SK-N-SH (cell line): ENCODE measurements at regions not wholly inside any gene's neighbourhood (a gene's known extent, or its start where the extent isn't known, plus 50 kb on each side); places are given as distances from the start of the nearest gene placed in this dataset.

Source experiments
- CTCF ChIA-PET: fragments of 300-600, 350-600 bp; formaldehyde crosslinking; extraction: SDS; loops from one replicate; lab custom pipeline; 2021; lab: Yijun Ruan, JAX
- POLR2A ChIA-PET: fragments of 350-600 bp; sonication (Branson Sonifier 250); formaldehyde crosslinking; extraction: SDS; loops from one replicate; lab custom pipeline; 2020; ENCODE audit warnings: antibody characterized with exemption, inconsistent platforms; lab: Yijun Ruan, JAX
- DNase-seq: peaks from one replicate; pipeline ENCODE4 v3.0.0; 2012
- H2AFZ ChIP-seq: fragments of 200-600 bp; sonication (generic); 2 replicates; pipeline ENCODE4 v1.8.1; 2016; ENCODE audit warnings: antibody characterized with exemption, mild to moderate bottlenecking, low read depth
- H3F3A ChIP-seq: fragments of 200-600 bp; sonication (generic); replicated peaks from 2 replicates; pipeline ENCODE3; 2016; ENCODE audit warnings: antibody characterized with exemption, mild to moderate bottlenecking; ENCODE audit not compliant: insufficient read depth
- H3K27ac ChIP-seq, 2 experiments: fragments of 200-500 bp in 1 of 2; fragments of 200-600 bp in 1 of 2; sonication (Bioruptor generic) in 1 of 2; sonication (generic), shearing (Covaris generic) in 1 of 2; 2 replicates each; pipeline versions ENCODE4 v1.5.1 to v1.6.1; 2014 to 2016; ENCODE audit warnings: low read depth in 2 of 2, inconsistent platforms in 1 of 2, low read length in 1 of 2, mild to moderate bottlenecking in 1 of 2, mixed read lengths in 1 of 2
- H3K27me3 ChIP-seq: fragments of 200-600 bp; sonication (generic), shearing (Covaris generic); 2 replicates; pipeline ENCODE4 v1.6.1; 2016; ENCODE audit warnings: mixed run types; ENCODE audit not compliant: insufficient read depth
- H3K36me3 ChIP-seq, 2 experiments: fragments of 200-500 bp in 1 of 2; fragments of 200-600 bp in 1 of 2; sonication (Bioruptor generic) in 1 of 2; sonication (generic) in 1 of 2; replicated peaks in 1 of 2; 2 replicates each; pipeline versions ENCODE3 to v1.5.1; 2014 to 2016; ENCODE audit warnings: low read length in 1 of 2, mild to moderate bottlenecking in 1 of 2; ENCODE audit not compliant: insufficient read depth in 2 of 2, control insufficient read depth in 1 of 2
- H3K4me1 ChIP-seq, 2 experiments: fragments of 200-500 bp in 1 of 2; fragments of 200-600 bp in 1 of 2; sonication (Bioruptor generic) in 1 of 2; sonication (generic), shearing (Covaris generic) in 1 of 2; 2 replicates each; pipeline versions ENCODE4 v1.5.1 to v1.6.1; 2014 to 2016; ENCODE audit warnings: low read depth in 1 of 2, low read length in 1 of 2, mixed run types in 1 of 2; ENCODE audit not compliant: insufficient read depth in 2 of 2, control insufficient read depth in 1 of 2
- H3K4me2 ChIP-seq: fragments of 200-600 bp; sonication (generic), shearing (Covaris generic); 2 replicates; pipeline ENCODE4 v1.6.1; 2017; ENCODE audit warnings: mixed run types
- H3K4me3 ChIP-seq, 2 experiments: fragments of 200-500 bp in 1 of 2; fragments of 200-600 bp in 1 of 2; sonication (Bioruptor generic) in 1 of 2; sonication (generic), shearing (Covaris generic) in 1 of 2; 2 replicates each; pipeline versions ENCODE4 v1.5.1 to v1.8.1; 2014 to 2016; ENCODE audit warnings: low read depth in 2 of 2, inconsistent platforms in 1 of 2, low read length in 1 of 2, mild to moderate bottlenecking in 1 of 2, mixed read lengths in 1 of 2, moderate library complexity in 1 of 2
- H3K79me2 ChIP-seq: fragments of 200-600 bp; sonication (generic); 2 replicates; pipeline ENCODE4 v1.8.1; 2017; ENCODE audit warnings: mild to moderate bottlenecking; ENCODE audit not compliant: insufficient read depth
- H3K9ac ChIP-seq: fragments of 200-600 bp; sonication (generic); 2 replicates; pipeline ENCODE4 v1.6.1; 2017; ENCODE audit warnings: mixed run types
- H3K9me2 ChIP-seq: fragments of 200-600 bp; sonication (generic); 2 replicates; pipeline ENCODE4 v1.6.1; 2017; ENCODE audit warnings: mixed run types
- H3K9me3 ChIP-seq: fragments of 200-600 bp; sonication (generic); 2 replicates; pipeline ENCODE4 v1.6.1; 2017; ENCODE audit warnings: mixed run types, mild to moderate bottlenecking, moderate library complexity
- H4K20me1 ChIP-seq: fragments of 200-600 bp; sonication (generic); 2 replicates; pipeline ENCODE4 v1.6.1; 2017; ENCODE audit warnings: mild to moderate bottlenecking, mixed run types; ENCODE audit not compliant: insufficient read depth
- CHD2 ChIP-seq: fragments of 150-350 bp; IDR thresholded peaks from 2 replicates; pipeline ENCODE4 v1.6.1; 2018; ENCODE audit warnings: low read length; ENCODE audit not compliant: partially characterized antibody
- ELF1 ChIP-seq: IDR thresholded peaks from 2 replicates; pipeline ENCODE4 v1.4.0; 2012
- EP300 ChIP-seq, 2 experiments: IDR thresholded peaks; 2 replicates each; pipeline versions ENCODE4 v1.4.0 to v1.6.1; 2012; ENCODE audit warnings: borderline replicate concordance in 1 of 2, low read depth in 1 of 2, low read length in 1 of 2
- FOXJ3 ChIP-seq: sonication (generic); formaldehyde crosslinking; IDR thresholded peaks from 2 replicates; pipeline ENCODE4 v1.5.1; 2020; ENCODE audit warnings: mild to moderate bottlenecking, missing genetic modification reagents
- FOXM1 ChIP-seq: IDR thresholded peaks from 2 replicates; pipeline ENCODE4 v1.4.0; 2012; ENCODE audit warnings: low read depth, mild to moderate bottlenecking
- GABPA ChIP-seq: IDR thresholded peaks from 2 replicates; pipeline ENCODE4 v1.4.0; 2012; ENCODE audit warnings: low read depth, mild to moderate bottlenecking
- JUND ChIP-seq: IDR thresholded peaks from 2 replicates; pipeline ENCODE4 v1.4.0; 2012
- MEF2A ChIP-seq: IDR thresholded peaks from 2 replicates; pipeline ENCODE4 v1.4.0; 2012; ENCODE audit warnings: low read depth, borderline replicate concordance
- MXI1 ChIP-seq: IDR thresholded peaks from 2 replicates; pipeline ENCODE4 v1.6.1; 2012; ENCODE audit warnings: mild to moderate bottlenecking, low read depth, low read length, improper control_type of control experiment
- POLR2AphosphoS5 ChIP-seq: IDR thresholded peaks from 2 replicates; pipeline ENCODE4 v1.6.1; 2012; ENCODE audit warnings: low read depth, low read length
- RCOR1 ChIP-seq: fragments of 150-350 bp; IDR thresholded peaks from 2 replicates; pipeline ENCODE4 v1.6.1; 2017; ENCODE audit warnings: antibody characterized with exemption, low read length
- RFX5 ChIP-seq: IDR thresholded peaks from 2 replicates; pipeline ENCODE4 v1.6.1; 2012; ENCODE audit warnings: mild to moderate bottlenecking, improper control_type of control experiment, low read length
- RXRA ChIP-seq: IDR thresholded peaks from 2 replicates; pipeline ENCODE4 v1.4.0; 2012; ENCODE audit warnings: low read depth, mild to moderate bottlenecking, borderline replicate concordance
- SIN3A ChIP-seq: IDR thresholded peaks from 2 replicates; pipeline ENCODE4 v1.6.1; 2012; ENCODE audit warnings: low read depth, mild to moderate bottlenecking, low read length, moderate library complexity, borderline replicate concordance
- SMC3 ChIP-seq: IDR thresholded peaks from 2 replicates; pipeline ENCODE4 v1.6.1; 2012; ENCODE audit warnings: low read depth, low read length, improper control_type of control experiment
- TCF12 ChIP-seq: IDR thresholded peaks from 2 replicates; pipeline ENCODE4 v1.4.0; 2012
- TEAD4 ChIP-seq: IDR thresholded peaks from 2 replicates; pipeline ENCODE4 v1.4.0; 2012; ENCODE audit warnings: mild to moderate bottlenecking, borderline replicate concordance; ENCODE audit not compliant: insufficient read depth
- YY1 ChIP-seq: IDR thresholded peaks from 2 replicates; pipeline ENCODE4 v1.4.0; 2012; ENCODE audit warnings: low read depth, mild to moderate bottlenecking
- WGBS: methylation state at CpG from one replicate; pipeline ENCODE4 v1.1.6; 2017; ENCODE audit warnings: low lambda C conversion rate; 5-methylcytosine and 5-hydroxymethylcytosine counted together
- TF ChIP-seq, protein P1 (sequence below): fragments of 200-600 bp; sonication (generic); IDR thresholded peaks from 2 replicates; pipeline ENCODE4 v1.6.1; 2017; ENCODE audit warnings: antibody characterized with exemption, mild to moderate bottlenecking, moderate library complexity
- TF ChIP-seq, protein P2 (sequence below): IDR thresholded peaks from 2 replicates; pipeline ENCODE4 v1.4.0; 2012; ENCODE audit warnings: low read depth, borderline replicate concordance
- TF ChIP-seq, protein P3 (sequence below): IDR thresholded peaks from 2 replicates; pipeline ENCODE4; 2012
- TF ChIP-seq, protein P4 (sequence below): fragments of 150-350 bp; IDR thresholded peaks from 2 replicates; pipeline ENCODE4 v1.6.1; 2016; ENCODE audit warnings: mild to moderate bottlenecking, low read depth, low read length

DNA sequence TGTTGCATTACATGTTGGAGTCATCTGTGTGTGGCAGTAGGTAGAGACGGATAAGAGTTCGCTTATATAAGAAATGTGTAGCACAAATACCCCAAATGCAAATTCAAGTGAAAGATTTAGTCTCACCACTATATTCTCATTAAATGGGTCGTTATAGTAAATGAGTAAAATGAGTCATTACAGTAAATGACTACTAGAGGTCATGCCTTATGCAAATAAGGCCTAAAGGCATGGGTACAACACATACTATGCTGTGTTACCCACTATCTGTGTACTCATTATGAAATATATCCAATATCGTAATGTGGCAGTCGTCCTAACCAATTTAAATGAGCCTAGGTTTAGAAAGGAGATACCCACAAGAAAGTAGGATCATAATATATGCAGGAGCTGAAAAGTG, 1603.1 kb downstream of the C4orf33 start:
- POLR2A ChIA-PET = no interaction called here
- TF ChIP-seq FOXJ3 (CRISPR knock-in tag) (no peak), SMC3 (no peak), ELF1 (no peak), TCF12 (no peak), SIN3A (no peak), MXI1 (no peak), RCOR1 (no peak), RXRA (no peak), TEAD4 (no peak), JUND (no peak), POLR2AphosphoS5 (no peak), CHD2 (no peak)
- TF ChIP-seq, protein P1, sequence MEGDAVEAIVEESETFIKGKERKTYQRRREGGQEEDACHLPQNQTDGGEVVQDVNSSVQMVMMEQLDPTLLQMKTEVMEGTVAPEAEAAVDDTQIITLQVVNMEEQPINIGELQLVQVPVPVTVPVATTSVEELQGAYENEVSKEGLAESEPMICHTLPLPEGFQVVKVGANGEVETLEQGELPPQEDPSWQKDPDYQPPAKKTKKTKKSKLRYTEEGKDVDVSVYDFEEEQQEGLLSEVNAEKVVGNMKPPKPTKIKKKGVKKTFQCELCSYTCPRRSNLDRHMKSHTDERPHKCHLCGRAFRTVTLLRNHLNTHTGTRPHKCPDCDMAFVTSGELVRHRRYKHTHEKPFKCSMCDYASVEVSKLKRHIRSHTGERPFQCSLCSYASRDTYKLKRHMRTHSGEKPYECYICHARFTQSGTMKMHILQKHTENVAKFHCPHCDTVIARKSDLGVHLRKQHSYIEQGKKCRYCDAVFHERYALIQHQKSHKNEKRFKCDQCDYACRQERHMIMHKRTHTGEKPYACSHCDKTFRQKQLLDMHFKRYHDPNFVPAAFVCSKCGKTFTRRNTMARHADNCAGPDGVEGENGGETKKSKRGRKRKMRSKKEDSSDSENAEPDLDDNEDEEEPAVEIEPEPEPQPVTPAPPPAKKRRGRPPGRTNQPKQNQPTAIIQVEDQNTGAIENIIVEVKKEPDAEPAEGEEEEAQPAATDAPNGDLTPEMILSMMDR = no peak
- TF ChIP-seq, all 33 proteins: peak for 0
- Histone ChIP-seq H3K27me3 (no peaks in the 10 kb centered on the region), H3K9ac (no peak overlapping the region), H3K4me1 (no peaks in the 10 kb centered on the region), H3K4me2 (no peak overlapping the region), H3K79me2 (no peaks in the 10 kb centered on the region), H3K9me2 (no peaks in the 10 kb centered on the region), H3K9me3 (no peaks in the 10 kb centered on the region), H3K4me3 (no peak overlapping the region), H2AFZ (no peak overlapping the region), H4K20me1 (no peaks in the 10 kb centered on the region), H3K36me3 (no peaks in the 10 kb centered on the region), H3K27ac (no peak overlapping the region), H3F3A (no peaks in the 10 kb centered on the region)
- no peak for DNase-seq
- CTCF ChIA-PET = no interaction called here
- WGBS = 19% methylated on average over 5 of the region's 5 CpGs

DNA sequence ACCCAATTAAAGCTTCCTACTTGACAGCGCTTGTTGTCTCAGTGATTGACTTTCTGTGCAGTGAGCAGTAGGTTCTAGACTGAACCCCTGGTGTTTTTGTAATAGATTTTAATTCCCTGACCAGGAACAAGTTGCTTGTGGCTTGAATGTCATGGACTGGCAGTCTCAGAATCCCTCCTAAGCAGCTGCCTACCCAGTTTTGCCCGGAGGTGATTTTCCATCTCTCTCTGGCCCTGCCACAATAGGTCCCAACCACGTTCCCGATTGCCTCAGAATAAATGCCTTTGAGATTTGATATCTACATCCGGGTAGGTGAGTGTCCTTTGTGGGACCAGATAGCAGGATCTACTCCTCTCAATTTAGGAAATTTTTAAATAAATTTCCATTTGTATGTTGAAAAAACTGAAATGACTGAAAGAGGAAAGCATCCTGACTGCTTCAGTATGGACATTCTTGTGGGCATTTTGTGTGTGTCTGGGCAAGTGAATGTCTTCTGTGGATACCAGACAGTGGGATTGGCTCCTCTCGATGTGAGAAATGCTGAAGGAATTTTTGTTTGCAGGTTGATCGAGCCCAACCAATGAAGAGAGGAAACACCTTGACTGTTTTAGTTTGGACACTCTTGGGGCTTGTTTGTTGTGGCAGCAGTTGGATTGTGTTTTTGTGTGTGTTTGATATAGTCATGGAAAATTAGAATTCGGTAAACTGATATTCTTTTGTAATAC, 1607.4 kb downstream of the C4orf33 start:
- POLR2A ChIA-PET = no interaction called here
- Histone ChIP-seq H3K9me2 (no peaks in the 10 kb centered on the region), H3K36me3 (no peaks in the 10 kb centered on the region), H3K27me3 (no peaks in the 10 kb centered on the region), H3K9me3 (no peaks in the 10 kb centered on the region), H3K9ac (no peak overlapping the region), H3K4me3 (no peak overlapping the region), H3K27ac (no peak overlapping the region), H3F3A (no peaks in the 10 kb centered on the region), H3K79me2 (no peaks in the 10 kb centered on the region), H2AFZ (no peak overlapping the region), H3K4me2 (no peak overlapping the region), H4K20me1 (no peaks in the 10 kb centered on the region), H3K4me1 (no peaks in the 10 kb centered on the region)
- CTCF ChIA-PET = no interaction called here
- WGBS = 6% methylated on average over 8 of the region's 8 CpGs
- DNase-seq = no peak
- TF ChIP-seq, protein P2, sequence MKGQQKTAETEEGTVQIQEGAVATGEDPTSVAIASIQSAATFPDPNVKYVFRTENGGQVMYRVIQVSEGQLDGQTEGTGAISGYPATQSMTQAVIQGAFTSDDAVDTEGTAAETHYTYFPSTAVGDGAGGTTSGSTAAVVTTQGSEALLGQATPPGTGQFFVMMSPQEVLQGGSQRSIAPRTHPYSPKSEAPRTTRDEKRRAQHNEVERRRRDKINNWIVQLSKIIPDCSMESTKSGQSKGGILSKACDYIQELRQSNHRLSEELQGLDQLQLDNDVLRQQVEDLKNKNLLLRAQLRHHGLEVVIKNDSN = no peak
- TF ChIP-seq YY1 (no peak), MXI1 (no peak), GABPA (no peak), SIN3A (no peak), MEF2A (no peak), RFX5 (no peak), JUND (no peak), FOXM1 (no peak), EP300 (IDR thresholded peaks at IDR 0.05; ENCODE audit: borderline replicate concordance in 1 of 2, low read depth in 1 of 2, low read length in 1 of 2) (no peak), SMC3 (no peak), ELF1 (no peak)
- TF ChIP-seq, protein P1 = no peak
- TF ChIP-seq, protein P3, sequence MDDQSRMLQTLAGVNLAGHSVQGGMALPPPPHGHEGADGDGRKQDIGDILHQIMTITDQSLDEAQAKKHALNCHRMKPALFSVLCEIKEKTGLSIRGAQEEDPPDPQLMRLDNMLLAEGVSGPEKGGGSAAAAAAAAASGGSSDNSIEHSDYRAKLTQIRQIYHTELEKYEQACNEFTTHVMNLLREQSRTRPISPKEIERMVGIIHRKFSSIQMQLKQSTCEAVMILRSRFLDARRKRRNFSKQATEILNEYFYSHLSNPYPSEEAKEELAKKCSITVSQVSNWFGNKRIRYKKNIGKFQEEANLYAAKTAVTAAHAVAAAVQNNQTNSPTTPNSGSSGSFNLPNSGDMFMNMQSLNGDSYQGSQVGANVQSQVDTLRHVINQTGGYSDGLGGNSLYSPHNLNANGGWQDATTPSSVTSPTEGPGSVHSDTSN = no peak
- TF ChIP-seq, protein P4, sequence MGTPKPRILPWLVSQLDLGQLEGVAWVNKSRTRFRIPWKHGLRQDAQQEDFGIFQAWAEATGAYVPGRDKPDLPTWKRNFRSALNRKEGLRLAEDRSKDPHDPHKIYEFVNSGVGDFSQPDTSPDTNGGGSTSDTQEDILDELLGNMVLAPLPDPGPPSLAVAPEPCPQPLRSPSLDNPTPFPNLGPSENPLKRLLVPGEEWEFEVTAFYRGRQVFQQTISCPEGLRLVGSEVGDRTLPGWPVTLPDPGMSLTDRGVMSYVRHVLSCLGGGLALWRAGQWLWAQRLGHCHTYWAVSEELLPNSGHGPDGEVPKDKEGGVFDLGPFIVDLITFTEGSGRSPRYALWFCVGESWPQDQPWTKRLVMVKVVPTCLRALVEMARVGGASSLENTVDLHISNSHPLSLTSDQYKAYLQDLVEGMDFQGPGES = no peak
